Fibroblast of upper back skin (primary cell): ENCODE measurements at regions not wholly inside any gene's neighbourhood (a gene's known extent, or its start where the extent isn't known, plus 50 kb on each side); places are given as distances from the start of the nearest gene placed in this dataset.
"Not testable (repeated sequence)": the region's sequence is repeated elsewhere in the genome, so short reads cannot be mapped to it uniquely, and the experiment has no call there.

Experiments used
- DNase-seq: peaks from one replicate; pipeline ENCODE4 v3.0.0-alpha.2; 2013

- DNase-seq: peak; percentile 55
Measured at GRCh38 chr5:122674385-122674784, 100.5 kb upstream of the SNX2 start.

- DNase-seq: no peak
Measured at GRCh38 chr5:122680623-122681350, 94.1 kb upstream of the SNX2 start.

- no peak for DNase-seq
Measured at GRCh38 chr5:122683631-122684030, 91.2 kb upstream of the SNX2 start.

- DNase-seq: no peak
Measured at GRCh38 chr5:122690266-122690665, 84.6 kb upstream of the SNX2 start.

GRCh38 chr5:122691931-122692330 is 82.9 kb upstream of the SNX2 start:
- DNase-seq: no peak

GRCh38 chr5:122693963-122694362 is 80.9 kb upstream of the SNX2 start:
- no peak for DNase-seq

GRCh38 chr5:122694884-122695283 is 80.0 kb upstream of the SNX2 start:
- no peak for DNase-seq

GRCh38 chr5:122696735-122697134 is 78.1 kb upstream of the SNX2 start:
- DNase-seq: not testable (repeated sequence)

- DNase-seq: peak; percentile 71
Measured at GRCh38 chr5:122697191-122697590, 77.7 kb upstream of the SNX2 start.

GRCh38 chr5:122699201-122699600 is 75.7 kb upstream of the SNX2 start:
- peak; percentile 67 for DNase-seq

GRCh38 chr5:122701640-122702523 is 73.0 kb upstream of the SNX2 start:
- DNase-seq: no peak

GRCh38 chr5:122702524-122702875 is 72.4 kb upstream of the SNX2 start:
- no peak for DNase-seq

GRCh38 chr5:122703203-122703602 is 71.7 kb upstream of the SNX2 start:
- no peak for DNase-seq

- DNase-seq: peak; percentile 69
Measured at GRCh38 chr5:122704247-122705036, 70.4 kb upstream of the SNX2 start.

GRCh38 chr5:122705851-122706250 is 69.0 kb upstream of the SNX2 start:
- DNase-seq: no peak

- no peak for DNase-seq
Measured at GRCh38 chr5:122707796-122708195, 67.1 kb upstream of the SNX2 start.

GRCh38 chr5:122713041-122713440 is 61.8 kb upstream of the SNX2 start:
- no peak for DNase-seq

GRCh38 chr5:122715095-122715494 is 59.8 kb upstream of the SNX2 start:
- DNase-seq: peak; percentile 75

- no peak for DNase-seq
Measured at GRCh38 chr5:122718611-122719010, 56.3 kb upstream of the SNX2 start.

- DNase-seq: no peak
Measured at GRCh38 chr5:122719991-122720746, 54.7 kb upstream of the SNX2 start.

GRCh38 chr5:122721127-122721526 is 53.8 kb upstream of the SNX2 start:
- no peak for DNase-seq

- no peak for DNase-seq
Measured at GRCh38 chr5:122722341-122722740, 52.5 kb upstream of the SNX2 start.
